ENCODE measurements at regions not wholly inside any gene's neighbourhood (a gene's known extent, or its start where the extent isn't known, plus 50 kb on each side); places are given as distances from the start of the nearest gene placed in this dataset.

GRCh38 chr2:15708161-15708560, 116.5 kb downstream of the DDX1 start:
- intact Hi-C loops (cut with micrococcal nuclease; ENCODE audit: unreplicated experiment), result no loop called here
- H3K4me1 ChIP-seq, result no peaks in the 10 kb centered on the region
- Mint-ChIP-seq H3K4me1 (ENCODE audit: low read depth, unreplicated experiment) (no peaks in the 10 kb centered on the region), H3K9me3 (ENCODE audit: unreplicated experiment) (no peaks in the 10 kb centered on the region), H3K27me3 (ENCODE audit: insufficient read depth, unreplicated experiment) (no peaks in the 10 kb centered on the region), H3K4me3 (ENCODE audit: unreplicated experiment) (no peak overlapping the region), H3K27ac (ENCODE audit: unreplicated experiment) (no peak overlapping the region), H3K36me3 (ENCODE audit: insufficient read depth, unreplicated experiment) (no peaks in the 10 kb centered on the region)
- no peak for DNase-seq
- H3K9me3 ChIP-seq, result no peaks in the 10 kb centered on the region
- ChIA-PET CTCF (no interaction called here), POLR2A (no interaction called here)
- no peak for TF ChIP-seq CTCF (IDR thresholded peaks at IDR 0.05; ENCODE audit: insufficient read depth in 1 of 2, low read depth in 1 of 2, low read length in 1 of 2, severe bottlenecking in 1 of 2, unreplicated experiment in 1 of 2)
- no TSS peak for BruUV-seq (replicated peaks)
- no peaks in the 10 kb centered on the region for H3K36me3 ChIP-seq (ENCODE audit: control insufficient read depth, insufficient read depth, low read length)
- H3K27me3 ChIP-seq (replicated peaks; ENCODE audit: control insufficient read depth, insufficient read depth, low read length), result no peaks in the 10 kb centered on the region
- no peak overlapping the region for H3K4me3 ChIP-seq (ENCODE audit: low read depth, low read length)

- ChIA-PET POLR2A (no interaction called here), CTCF (no interaction called here)
- Histone ChIP-seq H3K9me3 (no peaks in the 10 kb centered on the region), H3K27me3 (replicated peaks; ENCODE audit: control insufficient read depth, insufficient read depth, low read length) (no peaks in the 10 kb centered on the region), H3K4me1 (no peaks in the 10 kb centered on the region), H3K36me3 (ENCODE audit: control insufficient read depth, insufficient read depth, low read length) (no peaks in the 10 kb centered on the region), H3K4me3 (ENCODE audit: low read depth, low read length) (no peak overlapping the region)
- no peaks in the 10 kb centered on the region for H3K4me1 Mint-ChIP-seq (ENCODE audit: low read depth, unreplicated experiment)
- BruUV-seq (replicated peaks), result no TSS peak
- no peaks in the 10 kb centered on the region for H3K36me3 Mint-ChIP-seq (ENCODE audit: insufficient read depth, unreplicated experiment)
- no peaks in the 10 kb centered on the region for H3K27me3 Mint-ChIP-seq (ENCODE audit: insufficient read depth, unreplicated experiment)
- no peak for DNase-seq
- H3K9me3 Mint-ChIP-seq (ENCODE audit: unreplicated experiment), result no peaks in the 10 kb centered on the region
- no peak overlapping the region for H3K4me3 Mint-ChIP-seq (ENCODE audit: unreplicated experiment)
- TF ChIP-seq CTCF (IDR thresholded peaks at IDR 0.05; ENCODE audit: insufficient read depth in 1 of 2, low read depth in 1 of 2, low read length in 1 of 2, severe bottlenecking in 1 of 2, unreplicated experiment in 1 of 2), result no peak
- intact Hi-C loops (cut with micrococcal nuclease; ENCODE audit: unreplicated experiment), result no loop called here
- H3K27ac Mint-ChIP-seq (ENCODE audit: unreplicated experiment), result no peak overlapping the region
Observed at GRCh38 chr2:15708865-15709820, 117.5 kb downstream of the DDX1 start.

- ChIA-PET CTCF (no interaction called here), POLR2A (no interaction called here)
- BruUV-seq (replicated peaks), result no TSS peak
- TF ChIP-seq CTCF (IDR thresholded peaks at IDR 0.05; ENCODE audit: insufficient read depth in 1 of 2, low read depth in 1 of 2, low read length in 1 of 2, severe bottlenecking in 1 of 2, unreplicated experiment in 1 of 2), result no peak
- H3K36me3 ChIP-seq (ENCODE audit: control insufficient read depth, insufficient read depth, low read length), result no peaks in the 10 kb centered on the region
- H3K9me3 ChIP-seq, result no peaks in the 10 kb centered on the region
- H3K4me1 ChIP-seq, result no peaks in the 10 kb centered on the region
- no peaks in the 10 kb centered on the region for H3K9me3 Mint-ChIP-seq (ENCODE audit: unreplicated experiment)
- no peak overlapping the region for H3K27ac Mint-ChIP-seq (ENCODE audit: unreplicated experiment)
- H3K4me3 Mint-ChIP-seq (ENCODE audit: unreplicated experiment), result no peak overlapping the region
- H3K27me3 Mint-ChIP-seq (ENCODE audit: insufficient read depth, unreplicated experiment), result no peaks in the 10 kb centered on the region
- no peaks in the 10 kb centered on the region for H3K4me1 Mint-ChIP-seq (ENCODE audit: low read depth, unreplicated experiment)
- H3K36me3 Mint-ChIP-seq (ENCODE audit: insufficient read depth, unreplicated experiment), result no peaks in the 10 kb centered on the region
- intact Hi-C loops (cut with micrococcal nuclease; ENCODE audit: unreplicated experiment), result no loop called here
- DNase-seq, result no peak
- H3K27me3 ChIP-seq (replicated peaks; ENCODE audit: control insufficient read depth, insufficient read depth, low read length), result no peaks in the 10 kb centered on the region
- H3K4me3 ChIP-seq (ENCODE audit: low read depth, low read length), result no peak overlapping the region
Observed at GRCh38 chr2:15711126-15711860, 119.6 kb downstream of the DDX1 start.
